RKO (cell line): ENCODE measurements at regions not wholly inside any gene's neighbourhood (a gene's known extent, or its start where the extent isn't known, plus 50 kb on each side); places are given as distances from the start of the nearest gene placed in this dataset.
A peak's percentile ranks its signal among the peaks of the same experiment; 100 is the strongest.

ENCODE experiments used
- DNase-seq: peaks from one replicate; pipeline ENCODE4 v3.0.0-alpha.2; 2016; ENCODE audit warnings: low spot score

- DNase-seq: no peak
These were observed 239.2 kb upstream of the LARGE1 start for GRCh38 chr22:34159491-34159890.

GRCh38 chr22:34160141-34160783 lies 240.0 kb upstream of the LARGE1 start:
- no peak for DNase-seq

- DNase-seq: no peak
These were observed 241.3 kb upstream of the LARGE1 start for GRCh38 chr22:34161431-34162123.

GRCh38 chr22:34198976-34199375 lies 278.7 kb upstream of the LARGE1 start:
- no peak for DNase-seq

- DNase-seq: no peak
These were observed 290.0 kb upstream of the LARGE1 start for GRCh38 chr22:34210301-34210700.

DNA sequence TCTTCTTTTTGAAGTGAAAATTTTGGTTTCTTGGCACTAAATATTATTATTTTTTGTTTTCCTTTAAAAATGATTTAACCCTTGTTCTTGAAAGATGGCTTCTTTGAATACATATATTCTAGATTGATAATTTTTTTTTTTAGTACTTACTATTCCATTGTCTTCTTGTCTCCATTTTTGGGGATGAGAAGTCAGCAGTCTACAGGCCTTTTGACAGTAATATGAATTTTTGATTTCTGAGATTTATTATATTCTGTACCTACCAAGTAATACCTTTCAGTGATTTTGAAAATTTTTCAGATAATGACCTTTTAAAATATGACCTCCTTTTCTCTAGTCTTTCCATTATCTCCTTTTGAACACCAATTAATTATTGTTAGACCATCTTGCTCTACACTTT lies 294.1 kb upstream of the LARGE1 start:
- DNase-seq: no peak

GRCh38 chr22:34225278-34225677 lies 305.0 kb upstream of the LARGE1 start:
- DNase-seq: no peak

- peak; percentile 25 for DNase-seq
These were observed 316.3 kb upstream of the LARGE1 start for GRCh38 chr22:34236527-34236926.

DNA sequence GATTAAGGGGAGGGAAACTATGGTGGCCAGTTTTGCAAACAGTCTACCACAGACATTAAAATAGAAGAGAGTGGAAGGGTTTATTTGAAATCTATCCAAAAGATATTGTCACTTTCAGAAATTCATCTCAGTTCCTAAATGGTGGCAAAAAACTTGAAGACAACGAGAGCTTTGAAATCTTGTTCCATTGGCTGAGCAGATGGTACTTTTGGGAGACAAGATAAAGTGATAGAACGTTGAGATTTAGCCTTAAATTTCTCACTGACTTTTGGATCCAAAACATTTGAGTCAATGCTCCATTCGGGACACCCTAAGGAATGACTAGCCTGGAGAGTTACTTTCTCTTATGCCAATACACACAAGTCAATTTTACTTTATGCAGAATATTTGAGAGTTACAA lies 319.1 kb upstream of the LARGE1 start:
- DNase-seq: no peak

DNA sequence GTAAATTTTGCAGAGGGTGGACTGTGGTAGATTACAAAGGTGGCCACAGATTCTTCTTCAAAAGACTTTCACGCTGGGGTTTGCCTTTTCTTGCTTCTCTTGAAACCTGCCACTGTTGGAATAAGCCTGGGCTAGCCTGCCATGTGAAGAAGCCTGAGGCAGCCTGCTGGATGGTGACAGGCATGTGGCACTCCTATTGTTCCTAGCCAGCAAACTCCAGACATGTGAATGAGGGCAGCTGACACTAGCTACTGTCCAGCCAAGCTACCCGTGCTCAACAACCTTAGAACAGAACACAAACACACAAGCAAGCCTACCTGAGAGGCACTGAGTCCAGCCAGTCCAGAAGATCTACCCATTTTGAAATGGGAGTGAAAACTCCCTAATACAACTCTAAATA lies 322.7 kb upstream of the LARGE1 start:
- DNase-seq: no peak

- DNase-seq: no peak
These were observed 334.8 kb upstream of the LARGE1 start for GRCh38 chr22:34255042-34255441.

DNA sequence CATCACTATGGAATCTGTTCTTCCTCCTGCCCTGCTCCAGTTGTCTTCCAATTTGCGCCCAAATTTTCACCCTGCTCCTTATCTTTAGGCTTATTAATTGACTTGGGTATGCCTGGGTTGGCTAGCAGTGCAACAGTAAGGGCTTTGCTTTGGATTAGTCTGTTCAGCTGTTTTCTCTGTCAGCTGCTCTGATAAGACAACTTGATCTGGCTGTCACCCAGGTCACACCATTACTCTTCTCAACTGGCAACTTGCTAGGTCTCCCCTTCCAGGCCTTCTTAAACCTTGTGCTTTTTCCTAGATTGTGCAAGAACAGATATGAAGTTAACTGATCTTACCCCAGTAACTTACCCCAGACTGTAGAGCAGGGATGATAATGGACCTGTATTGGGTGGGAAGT lies 357.8 kb upstream of the LARGE1 start:
- no peak for DNase-seq

DNA sequence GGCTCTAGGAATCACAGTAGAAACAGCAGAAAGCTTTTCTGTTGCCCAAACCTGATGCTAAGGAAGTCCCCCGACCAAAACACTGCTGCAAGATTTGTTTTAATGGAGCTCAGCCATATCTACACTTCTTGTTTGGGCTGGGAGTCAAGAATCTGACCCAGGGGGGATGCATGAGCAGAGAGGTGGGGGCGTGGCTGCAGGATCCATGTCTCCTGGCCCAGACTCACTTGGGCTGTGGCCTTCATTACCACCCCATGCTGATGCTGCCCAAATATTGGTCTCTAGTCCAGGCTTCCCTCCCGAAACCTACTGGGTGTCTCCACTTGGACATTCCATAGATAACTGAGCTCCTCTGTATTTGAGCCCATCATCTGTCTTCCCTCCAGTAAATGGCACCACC lies 361.5 kb upstream of the LARGE1 start:
- DNase-seq: no peak

- DNase-seq: no peak
These were observed 363.6 kb upstream of the LARGE1 start for GRCh38 chr22:34283844-34284243.

GRCh38 chr22:34293324-34293723 lies 373.0 kb upstream of the LARGE1 start:
- no peak for DNase-seq

GRCh38 chr22:34294476-34294875 lies 374.2 kb upstream of the LARGE1 start:
- DNase-seq: no peak

GRCh38 chr22:34294986-34295385 lies 374.7 kb upstream of the LARGE1 start:
- DNase-seq: no peak

GRCh38 chr22:34296461-34296860 lies 376.2 kb upstream of the LARGE1 start:
- DNase-seq: no peak

DNA sequence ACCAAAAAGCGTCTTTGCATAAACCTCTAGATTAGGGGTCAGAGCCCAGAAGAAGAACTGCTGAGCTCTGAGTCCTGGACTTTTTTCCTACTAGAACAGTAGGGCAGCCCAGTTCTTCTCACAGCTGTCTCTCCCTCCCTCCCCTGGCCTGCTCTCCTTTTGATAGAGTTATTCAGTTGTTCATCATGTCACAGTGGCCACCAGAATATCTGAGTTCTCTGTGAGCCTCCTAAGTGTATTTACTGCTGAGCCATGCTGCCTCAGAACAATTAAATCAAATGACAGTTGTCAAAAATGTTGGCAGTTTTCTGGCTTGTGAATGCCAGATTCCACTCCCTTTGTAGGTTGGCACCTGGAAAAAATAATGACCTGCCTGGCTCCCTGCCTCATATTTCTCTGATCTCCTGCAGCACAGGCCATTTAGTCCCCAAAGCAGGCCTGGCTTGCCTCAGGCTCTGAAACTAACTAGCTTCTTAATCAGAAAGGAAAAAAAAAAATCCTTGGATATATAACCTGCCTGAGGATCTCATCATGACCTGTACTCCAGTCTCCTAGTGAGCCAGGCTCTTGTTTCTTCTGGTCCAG lies 377.4 kb upstream of the LARGE1 start:
- no peak for DNase-seq

- no peak for DNase-seq
These were observed 379.2 kb upstream of the LARGE1 start for GRCh38 chr22:34299496-34299895.

- no peak for DNase-seq
These were observed 381.3 kb upstream of the LARGE1 start for GRCh38 chr22:34301569-34301968.

DNA sequence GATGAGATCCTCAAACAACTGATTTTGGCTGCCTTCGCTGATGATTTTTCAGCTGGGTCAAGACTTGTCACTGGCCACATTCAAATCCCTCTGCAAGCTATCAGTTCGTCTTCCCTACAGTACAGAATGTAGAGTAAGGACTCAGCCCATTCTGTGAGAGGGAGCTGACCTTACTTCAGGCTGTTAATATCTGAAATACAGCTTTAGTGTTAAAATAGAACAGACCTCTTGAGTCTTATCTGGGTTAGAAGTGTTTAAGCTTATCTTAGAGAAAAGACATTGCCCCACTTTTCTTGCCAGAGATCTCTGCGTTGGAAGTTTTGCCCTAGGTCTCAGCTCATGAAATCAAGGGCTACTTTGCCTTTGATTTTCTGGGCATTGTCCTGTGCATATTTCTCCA lies 383.4 kb upstream of the LARGE1 start:
- DNase-seq: no peak

DNA sequence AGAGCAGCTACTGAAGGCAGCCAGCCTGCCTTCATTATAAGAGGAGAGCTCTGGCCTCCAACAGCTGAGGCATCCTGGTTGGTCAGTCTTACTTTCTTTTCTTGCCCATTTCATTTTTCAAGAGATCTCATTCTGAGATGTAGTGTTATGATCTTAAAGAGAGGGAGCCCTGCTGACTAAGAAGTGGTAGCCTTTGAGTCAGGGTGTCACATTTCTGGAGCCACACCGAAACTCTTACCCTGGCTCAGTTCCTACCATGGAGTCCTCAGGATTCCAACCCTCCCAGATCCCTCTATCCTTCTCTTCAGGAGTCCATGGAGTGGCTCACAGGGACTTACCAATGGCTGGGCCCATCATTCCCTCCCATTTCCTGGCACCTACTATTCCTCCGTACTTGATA lies 386.1 kb upstream of the LARGE1 start:
- no peak for DNase-seq

- no peak for DNase-seq
These were observed 387.8 kb upstream of the LARGE1 start for GRCh38 chr22:34308101-34308500.
